OCI-LY7 (cell line): ENCODE measurements at regions not wholly inside any gene's neighbourhood (a gene's known extent, or its start where the extent isn't known, plus 50 kb on each side); places are given as distances from the start of the nearest gene placed in this dataset.

Experiments
- EZH2phosphoT487 ChIP-seq: fragments of 200-600 bp; sonication (generic); IDR thresholded peaks from 2 replicates; pipeline ENCODE4 v1.6.1; 2018; ENCODE audit warnings: low read depth, borderline replicate concordance, mild to moderate bottlenecking, mixed run types, antibody characterized with exemption, low read length, moderate library complexity, mixed read lengths
- TF ChIP-seq, protein P1 (sequence below): fragments of 200-600 bp; sonication (generic); conservative IDR thresholded peaks from 2 replicates; pipeline ENCODE4 v1.5.1; 2014; ENCODE audit warnings: mild to moderate bottlenecking, antibody characterized with exemption, low read length, moderate library complexity, mixed read lengths

DNA sequence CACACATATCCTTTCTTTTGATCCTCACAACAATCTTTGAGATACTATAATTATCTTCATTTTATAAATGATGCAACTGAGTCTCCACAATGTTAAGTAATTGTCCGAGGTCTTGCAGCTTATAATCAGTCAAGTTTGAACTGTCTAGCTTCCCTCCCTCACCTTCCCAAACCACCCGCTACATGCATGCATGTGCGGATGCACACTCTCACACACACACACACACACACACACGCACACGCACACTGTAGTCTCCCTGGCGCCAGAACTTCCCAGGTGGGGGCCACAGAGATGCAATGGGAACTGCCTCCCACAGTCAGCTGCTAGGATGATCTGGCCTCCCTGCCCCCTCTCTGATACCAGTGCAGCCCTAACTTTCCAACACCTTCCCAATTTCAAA is 501.3 kb downstream of the BUD13 start:
- TF ChIP-seq, protein P1, sequence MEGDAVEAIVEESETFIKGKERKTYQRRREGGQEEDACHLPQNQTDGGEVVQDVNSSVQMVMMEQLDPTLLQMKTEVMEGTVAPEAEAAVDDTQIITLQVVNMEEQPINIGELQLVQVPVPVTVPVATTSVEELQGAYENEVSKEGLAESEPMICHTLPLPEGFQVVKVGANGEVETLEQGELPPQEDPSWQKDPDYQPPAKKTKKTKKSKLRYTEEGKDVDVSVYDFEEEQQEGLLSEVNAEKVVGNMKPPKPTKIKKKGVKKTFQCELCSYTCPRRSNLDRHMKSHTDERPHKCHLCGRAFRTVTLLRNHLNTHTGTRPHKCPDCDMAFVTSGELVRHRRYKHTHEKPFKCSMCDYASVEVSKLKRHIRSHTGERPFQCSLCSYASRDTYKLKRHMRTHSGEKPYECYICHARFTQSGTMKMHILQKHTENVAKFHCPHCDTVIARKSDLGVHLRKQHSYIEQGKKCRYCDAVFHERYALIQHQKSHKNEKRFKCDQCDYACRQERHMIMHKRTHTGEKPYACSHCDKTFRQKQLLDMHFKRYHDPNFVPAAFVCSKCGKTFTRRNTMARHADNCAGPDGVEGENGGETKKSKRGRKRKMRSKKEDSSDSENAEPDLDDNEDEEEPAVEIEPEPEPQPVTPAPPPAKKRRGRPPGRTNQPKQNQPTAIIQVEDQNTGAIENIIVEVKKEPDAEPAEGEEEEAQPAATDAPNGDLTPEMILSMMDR, result no peak
- TF ChIP-seq EZH2phosphoT487, result no peak
